HEK293 (cell line): ENCODE measurements at regions not wholly inside any gene's neighbourhood (a gene's known extent, or its start where the extent isn't known, plus 50 kb on each side); places are given as distances from the start of the nearest gene placed in this dataset.

Source experiments
- CTCF ChIA-PET: fragments of 350-600 bp; formaldehyde crosslinking; extraction: SDS; loops from one replicate; lab custom pipeline; 2021; ENCODE audit warnings: antibody characterized with exemption; lab: Yijun Ruan, JAX
- POLR2A ChIA-PET: fragments of 300-600 bp; formaldehyde crosslinking; extraction: SDS; loops from one replicate; lab custom pipeline; 2020; ENCODE audit warnings: antibody characterized with exemption, inconsistent platforms; lab: Yijun Ruan, JAX
- H3K27ac ChIP-seq: fragments of 200-500 bp; sonication (Bioruptor generic); 2 replicates; pipeline ENCODE4 v1.5.1; 2014; ENCODE audit warnings: low read depth, low read length, control low read depth, inconsistent platforms; ENCODE audit errors: extremely low read depth
- H3K36me3 ChIP-seq, 2 experiments: fragments of 200-500 bp in 1 of 2; sonication (Bioruptor generic) in 1 of 2; 1 replicate in 1 of 2; 2 replicates in 1 of 2; pipeline ENCODE4 v1.5.1; 2014 to 2017; ENCODE audit warnings: inconsistent platforms in 2 of 2, low read length in 2 of 2; ENCODE audit not compliant: control insufficient read depth in 2 of 2, insufficient read depth in 1 of 2
- H3K4me1 ChIP-seq: fragments of 200-500 bp; sonication (Bioruptor generic); 2 replicates; pipeline ENCODE4 v1.5.1; 2014; ENCODE audit warnings: mild to moderate bottlenecking, low read length, inconsistent platforms; ENCODE audit not compliant: control insufficient read depth, insufficient read depth
- H3K4me3 ChIP-seq: 2 replicates; pipeline ENCODE4 v1.5.1; 2011; ENCODE audit warnings: low read depth, mild to moderate bottlenecking, control low read depth, low read length, moderate library complexity
- H3K9me3 ChIP-seq: fragments of 200-500 bp; sonication (Bioruptor generic); 2 replicates; pipeline ENCODE4 v1.5.1; 2014; ENCODE audit warnings: low read depth, low read length, inconsistent platforms; ENCODE audit not compliant: control insufficient read depth, insufficient read depth
- GFI1B ChIP-seq: fragments of 450-650 bp; formaldehyde crosslinking; IDR thresholded peaks from 2 replicates; pipeline ENCODE4 v1.5.1; 2016; ENCODE audit warnings: missing biosample characterization, missing genetic modification characterization
- GLI4 ChIP-seq: fragments of 450-650 bp; formaldehyde crosslinking; IDR thresholded peaks from 2 replicates; pipeline ENCODE4 v1.5.1; 2016; ENCODE audit warnings: missing biosample characterization, missing genetic modification characterization
- INSM2 ChIP-seq: fragments of 450-650 bp; formaldehyde crosslinking; IDR thresholded peaks from 2 replicates; pipeline ENCODE4 v1.5.1; 2016; ENCODE audit warnings: missing biosample characterization, missing genetic modification characterization
- ZBTB21 ChIP-seq: fragments of 450-650 bp; formaldehyde crosslinking; IDR thresholded peaks from 2 replicates; pipeline ENCODE4 v1.5.1; 2017; ENCODE audit warnings: missing biosample characterization, missing genetic modification characterization
- ZBTB49 ChIP-seq: fragments of 450-650 bp; formaldehyde crosslinking; IDR thresholded peaks from 2 replicates; pipeline ENCODE4 v1.5.1; 2016; ENCODE audit warnings: missing biosample characterization, missing genetic modification characterization, low read depth
- ZFHX2 ChIP-seq: fragments of 450-650 bp; formaldehyde crosslinking; conservative IDR thresholded peaks from 2 replicates; pipeline ENCODE4 v1.5.1; 2016; ENCODE audit warnings: missing biosample characterization, missing genetic modification characterization
- ZNF10 ChIP-seq: fragments of 450-650 bp; formaldehyde crosslinking; IDR thresholded peaks from 2 replicates; pipeline ENCODE4 v1.5.1; 2017; ENCODE audit warnings: missing biosample characterization, missing genetic modification characterization
- ZNF157 ChIP-seq: fragments of 450-650 bp; formaldehyde crosslinking; IDR thresholded peaks from 2 replicates; pipeline ENCODE4 v1.5.1; 2016; ENCODE audit warnings: missing biosample characterization, missing genetic modification characterization
- ZNF24 ChIP-seq: fragments of 450-650 bp; formaldehyde crosslinking; IDR thresholded peaks from 2 replicates; pipeline ENCODE4 v1.5.1; 2016; ENCODE audit warnings: missing biosample characterization, missing genetic modification characterization
- ZNF280D ChIP-seq: fragments of 450-650 bp; formaldehyde crosslinking; IDR thresholded peaks from 2 replicates; pipeline ENCODE4 v1.5.1; 2016; ENCODE audit warnings: missing biosample characterization, missing genetic modification characterization
- ZNF302 ChIP-seq: fragments of 450-650 bp; formaldehyde crosslinking; IDR thresholded peaks from 2 replicates; pipeline ENCODE4 v1.5.1; 2016; ENCODE audit warnings: missing biosample characterization, missing genetic modification characterization, low read depth
- ZNF350 ChIP-seq: fragments of 450-650 bp; formaldehyde crosslinking; IDR thresholded peaks from 2 replicates; pipeline ENCODE4 v1.5.0; 2017; ENCODE audit warnings: missing biosample characterization, mild to moderate bottlenecking, missing genetic modification characterization
- ZNF510 ChIP-seq: fragments of 450-650 bp; formaldehyde crosslinking; IDR thresholded peaks from 2 replicates; pipeline ENCODE4 v1.5.1; 2018; ENCODE audit warnings: mild to moderate bottlenecking, missing genetic modification characterization, missing biosample characterization; ENCODE audit not compliant: insufficient replicate concordance
- ZNF558 ChIP-seq: fragments of 450-650 bp; formaldehyde crosslinking; IDR thresholded peaks from 2 replicates; pipeline ENCODE4 v1.5.1; 2016; ENCODE audit warnings: missing biosample characterization, missing genetic modification characterization
- ZNF629 ChIP-seq: fragments of 450-650 bp; formaldehyde crosslinking; IDR thresholded peaks from 2 replicates; pipeline ENCODE4 v1.5.1; 2017; ENCODE audit warnings: missing biosample characterization, missing genetic modification characterization
- ZNF639 ChIP-seq: fragments of 450-650 bp; formaldehyde crosslinking; IDR thresholded peaks from 2 replicates; pipeline ENCODE4 v1.5.1; 2016; ENCODE audit warnings: missing biosample characterization, missing genetic modification characterization
- ZNF658 ChIP-seq: fragments of 450-650 bp; formaldehyde crosslinking; IDR thresholded peaks from 2 replicates; pipeline ENCODE4; 2016; ENCODE audit warnings: missing biosample characterization, missing genetic modification characterization
- ZNF664 ChIP-seq: fragments of 450-650 bp; formaldehyde crosslinking; IDR thresholded peaks from 2 replicates; pipeline ENCODE4 v1.5.1; 2016; ENCODE audit warnings: missing biosample characterization, missing genetic modification characterization

- H3K9me3 ChIP-seq, result no peaks in the 10 kb centered on the region; the same call in 1 of the 2 replicates
- TF ChIP-seq ZNF629 (tag by site-specific recombination), result 0 out of 2 replicates have a peak, but pooled peaks have one; percentile 30
- TF ChIP-seq ZNF10 (tag by site-specific recombination), result 0 out of 2 replicates have a peak, but pooled peaks have one; percentile 37
- no peak for TF ChIP-seq ZNF24 (tag by site-specific recombination)
- no peak overlapping the region for H3K27ac ChIP-seq
- POLR2A ChIA-PET, result no interaction called here
- H3K4me1 ChIP-seq, result no peaks in the 10 kb centered on the region
- no peak overlapping the region for H3K4me3 ChIP-seq
- CTCF ChIA-PET, result interaction anchor here (0.7 kb wide), 1 partner anchor 55 kb away, joined by 3 read pairs; no protein-coding TSS in a partner anchor
- no peaks in the 10 kb centered on the region for H3K36me3 ChIP-seq
Observed at GRCh38 chr5:142529626-142530278, 156.1 kb downstream of the FGF1 start.

GRCh38 chr5:142527664-142528295 lies 158.1 kb downstream of the FGF1 start:
- Histone ChIP-seq H3K27ac (no peak overlapping the region), H3K4me3 (no peak overlapping the region), H3K36me3 (no peaks in the 10 kb centered on the region), H3K4me1 (no peaks in the 10 kb centered on the region), H3K9me3 (no peaks in the 10 kb centered on the region)
- ChIA-PET CTCF (interaction anchor here (0.6 kb wide), 2 partner anchors 20 to 175 kb away, joined by 3 read pairs; no protein-coding TSS in a partner anchor), POLR2A (no interaction called here)
- TF ChIP-seq ZBTB49 (no peak), INSM2 (tag by site-specific recombination) (no peak), ZNF350 (no peak), ZNF280D (tag by site-specific recombination) (no peak), GFI1B (tag by site-specific recombination) (no peak), ZNF157 (tag by site-specific recombination) (no peak), GLI4 (no peak), ZBTB21 (tag by site-specific recombination) (no peak), ZNF558 (no peak), ZFHX2 (tag by site-specific recombination) (no peak), ZNF302 (tag by site-specific recombination) (no peak), ZNF639 (tag by site-specific recombination) (no peak), ZNF510 (tag by site-specific recombination) (no peak), ZNF658 (tag by site-specific recombination) (no peak), ZNF664 (tag by site-specific recombination) (no peak)
